GM12865 (cell line): ENCODE measurements at regions not wholly inside any gene's neighbourhood (a gene's known extent, or its start where the extent isn't known, plus 50 kb on each side); places are given as distances from the start of the nearest gene placed in this dataset.
"Not testable (repeated sequence)": the region's sequence is repeated elsewhere in the genome, so short reads cannot be mapped to it uniquely, and the experiment has no call there.

Source experiments
- DNase-seq: peaks from one replicate; pipeline ENCODE4 v3.0.0; 2010; ENCODE audit warnings: low read depth
- H3K4me3 ChIP-seq: 2 replicates; pipeline ENCODE4 v1.5.1; 2011; ENCODE audit warnings: mild to moderate bottlenecking, low read depth, low read length, control low read depth
- CTCF ChIP-seq: IDR thresholded peaks from 2 replicates; pipeline ENCODE4 v1.5.1; 2011; ENCODE audit warnings: low read length, control low read depth, low read depth, inconsistent platforms; ENCODE audit not compliant: insufficient read depth; ENCODE audit errors: missing control alignments

GRCh38 chr16:59527206-59527997 is 793.3 kb upstream of the GOT2 start:
- H3K4me3 ChIP-seq = no peak overlapping the region
- TF ChIP-seq CTCF = no peak
- no peak for DNase-seq

GRCh38 chr16:59522826-59523225 is 788.7 kb upstream of the GOT2 start:
- H3K4me3 ChIP-seq = no peak overlapping the region

GRCh38 chr16:59518721-59519120 is 784.6 kb upstream of the GOT2 start:
- not testable (repeated sequence) for H3K4me3 ChIP-seq, DNase-seq

More at GRCh38 chr16:59522826-59523225, 788.7 kb upstream of the GOT2 start:
- DNase-seq = no peak
- TF ChIP-seq CTCF = no peak

- no peak for DNase-seq
- TF ChIP-seq CTCF = no peak
- H3K4me3 ChIP-seq = no peak overlapping the region
Measured at GRCh38 chr16:59514651-59515050, 780.5 kb upstream of the GOT2 start.

GRCh38 chr16:59510008-59510424 is 775.9 kb upstream of the GOT2 start:
- TF ChIP-seq CTCF = no peak
- no peak overlapping the region for H3K4me3 ChIP-seq
- DNase-seq = no peak

- TF ChIP-seq CTCF = no peak
- H3K4me3 ChIP-seq = no peak overlapping the region
- no peak for DNase-seq
Measured at GRCh38 chr16:59500601-59501000, 766.5 kb upstream of the GOT2 start.

- DNase-seq = no peak
- H3K4me3 ChIP-seq = no peak overlapping the region
- no peak for TF ChIP-seq CTCF
Measured at GRCh38 chr16:59487067-59487466, 753.0 kb upstream of the GOT2 start.
